A673 (cell line): ENCODE measurements at regions not wholly inside any gene's neighbourhood (a gene's known extent, or its start where the extent isn't known, plus 50 kb on each side); places are given as distances from the start of the nearest gene placed in this dataset.

Experiments
- BruUV-seq: library from RNA; stranded (reverse); fragments of 400-500 nt; replicated peaks from 2 replicates; lab custom pipeline; 2021; lab: Mats Ljungman, UMichigan
- CTCF ChIA-PET: fragments of 300-600 bp; sonication (Branson Sonifier 250); formaldehyde crosslinking; loops from one replicate; lab custom pipeline; 2022; ENCODE audit warnings: antibody characterized with exemption; lab: Charles Lee
- POLR2A ChIA-PET: fragments of 300-600 bp; sonication (Branson Sonifier 250); formaldehyde crosslinking; loops from one replicate; lab custom pipeline; 2022; ENCODE audit warnings: antibody characterized with exemption; ENCODE audit not compliant: low non-redundant PET; lab: Charles Lee
- DNase-seq: peaks from one replicate; pipeline ENCODE4 v3.0.0-alpha.2; 2015; ENCODE audit warnings: low spot score
- H3K27ac ChIP-seq: fragments of 200-600 bp; sonication (generic); 2 replicates; pipeline ENCODE4 v1.5.1; 2016; ENCODE audit warnings: mixed run types, low read depth, mild to moderate bottlenecking, mixed read lengths, antibody characterized with exemption, low read length; ENCODE audit not compliant: poor library complexity, severe bottlenecking
- H3K27me3 ChIP-seq: fragments of 200-600 bp; sonication (generic); replicated peaks from 2 replicates; pipeline ENCODE4 v1.6.1; 2017; ENCODE audit warnings: mixed run types, low read depth, mild to moderate bottlenecking, mixed read lengths, antibody characterized with exemption, low read length; ENCODE audit not compliant: insufficient read depth, poor library complexity
- H3K36me3 ChIP-seq: fragments of 200-600 bp; sonication (generic); 2 replicates; pipeline ENCODE4 v1.6.1; 2016; ENCODE audit warnings: mixed run types, mild to moderate bottlenecking, mixed read lengths, antibody characterized with exemption, low read length; ENCODE audit not compliant: insufficient read depth, poor library complexity, severe bottlenecking
- H3K4me1 ChIP-seq: fragments of 200-600 bp; sonication (generic); 2 replicates; pipeline ENCODE4 v1.6.1; 2017; ENCODE audit warnings: mixed run types, mild to moderate bottlenecking, mixed read lengths, antibody characterized with exemption, low read length; ENCODE audit not compliant: insufficient read depth, poor library complexity, severe bottlenecking
- H3K4me3 ChIP-seq: fragments of 200-600 bp; sonication (generic); 2 replicates; pipeline ENCODE4 v1.5.1; 2016; ENCODE audit warnings: low read depth, mixed run types, mild to moderate bottlenecking, mixed read lengths, low read length; ENCODE audit not compliant: poor library complexity, severe bottlenecking
- H3K9me3 ChIP-seq: fragments of 200-600 bp; sonication (generic); 2 replicates; pipeline ENCODE4 v1.6.1; 2016; ENCODE audit warnings: mixed run types, low read depth, mild to moderate bottlenecking, mixed read lengths, antibody characterized with exemption, low read length; ENCODE audit not compliant: poor library complexity, severe bottlenecking
- CTCF ChIP-seq: fragments of 300-800, 200-600 bp; sonication (generic); conservative IDR thresholded peaks from 2 replicates; pipeline ENCODE4 v1.5.1; 2017; ENCODE audit warnings: low read depth, mild to moderate bottlenecking, antibody characterized with exemption, low read length, moderate library complexity, mixed read lengths
- EZH2 ChIP-seq: fragments of 200-600 bp; sonication (generic); IDR thresholded peaks from 2 replicates; pipeline ENCODE4 v1.6.1; 2017; ENCODE audit warnings: borderline replicate concordance, low read depth, mild to moderate bottlenecking, mixed read lengths, antibody characterized with exemption, low read length; ENCODE audit not compliant: poor library complexity, severe bottlenecking
- intact Hi-C: fragments of 100-400 bp; cut with micrococcal nuclease; formaldehyde crosslinking; loops from one replicate; pipeline ENCODE4 v1.10.0; 2022; ENCODE audit not compliant: unreplicated experiment

GRCh38 chr11:42299780-42300179, 840.3 kb upstream of the LRRC4C start:
- no peak for DNase-seq
- BruUV-seq, result no TSS peak
- CTCF ChIA-PET, result no interaction called here
- Histone ChIP-seq H3K9me3 (peaks cover 39% of the 10 kb centered on the region), H3K36me3 (no peaks in the 10 kb centered on the region), H3K27me3 (no peaks in the 10 kb centered on the region), H3K4me3 (no peak overlapping the region), H3K4me1 (no peaks in the 10 kb centered on the region), H3K27ac (no peak overlapping the region)
- intact Hi-C loops, result no loop called here
- POLR2A ChIA-PET, result no interaction called here
- TF ChIP-seq CTCF, result no peak
- TF ChIP-seq EZH2, result no peak

GRCh38 chr11:42301777-42302176, 842.3 kb upstream of the LRRC4C start:
- Histone ChIP-seq H3K4me3 (no peak overlapping the region), H3K9me3 (peaks cover 30% of the 10 kb centered on the region), H3K27me3 (no peaks in the 10 kb centered on the region), H3K27ac (no peak overlapping the region), H3K36me3 (no peaks in the 10 kb centered on the region), H3K4me1 (no peaks in the 10 kb centered on the region)
- TF ChIP-seq CTCF (no peak), EZH2 (no peak)
- ChIA-PET POLR2A (no interaction called here), CTCF (no interaction called here)
- BruUV-seq, result no TSS peak
- intact Hi-C loops, result no loop called here
- no peak for DNase-seq

GRCh38 chr11:42311514-42311913, 852.1 kb upstream of the LRRC4C start:
- H3K9me3 ChIP-seq, result peaks cover 18% of the 10 kb centered on the region
- H3K27me3 ChIP-seq, result no peaks in the 10 kb centered on the region
- H3K4me1 ChIP-seq, result no peaks in the 10 kb centered on the region
- no peak overlapping the region for H3K27ac ChIP-seq
- no peak for DNase-seq
- no TSS peak for BruUV-seq
- H3K4me3 ChIP-seq, result no peak overlapping the region
- CTCF ChIA-PET, result no interaction called here
- H3K36me3 ChIP-seq, result no peaks in the 10 kb centered on the region
- POLR2A ChIA-PET, result no interaction called here
- intact Hi-C loops, result no loop called here
- TF ChIP-seq CTCF, result no peak
- TF ChIP-seq EZH2, result no peak

GRCh38 chr11:42311944-42312343, 852.5 kb upstream of the LRRC4C start:
- TF ChIP-seq CTCF (no peak), EZH2 (no peak)
- H3K4me3 ChIP-seq, result no peak overlapping the region
- no peak for DNase-seq
- BruUV-seq, result no TSS peak
- H3K27ac ChIP-seq, result no peak overlapping the region
- H3K9me3 ChIP-seq, result peaks cover 18% of the 10 kb centered on the region
- no peaks in the 10 kb centered on the region for H3K27me3 ChIP-seq
- H3K4me1 ChIP-seq, result no peaks in the 10 kb centered on the region
- CTCF ChIA-PET, result no interaction called here
- no peaks in the 10 kb centered on the region for H3K36me3 ChIP-seq
- POLR2A ChIA-PET, result no interaction called here
- intact Hi-C loops, result no loop called here
